Hepatocyte (in vitro differentiated cells): ENCODE measurements at regions not wholly inside any gene's neighbourhood (a gene's known extent, or its start where the extent isn't known, plus 50 kb on each side); places are given as distances from the start of the nearest gene placed in this dataset.

Source experiments
- EZH2 ChIP-seq: fragments of 200-600 bp; sonication (generic); IDR thresholded peaks from 2 replicates; pipeline ENCODE4 v1.6.1; 2016; ENCODE audit warnings: antibody characterized with exemption, mild to moderate bottlenecking, borderline replicate concordance
- TF ChIP-seq, protein P1 (sequence below): fragments of 200-600 bp; sonication (generic); IDR thresholded peaks from 2 replicates; pipeline ENCODE4 v1.5.1; 2016; ENCODE audit warnings: antibody characterized with exemption, mild to moderate bottlenecking; ENCODE audit not compliant: poor library complexity

DNA sequence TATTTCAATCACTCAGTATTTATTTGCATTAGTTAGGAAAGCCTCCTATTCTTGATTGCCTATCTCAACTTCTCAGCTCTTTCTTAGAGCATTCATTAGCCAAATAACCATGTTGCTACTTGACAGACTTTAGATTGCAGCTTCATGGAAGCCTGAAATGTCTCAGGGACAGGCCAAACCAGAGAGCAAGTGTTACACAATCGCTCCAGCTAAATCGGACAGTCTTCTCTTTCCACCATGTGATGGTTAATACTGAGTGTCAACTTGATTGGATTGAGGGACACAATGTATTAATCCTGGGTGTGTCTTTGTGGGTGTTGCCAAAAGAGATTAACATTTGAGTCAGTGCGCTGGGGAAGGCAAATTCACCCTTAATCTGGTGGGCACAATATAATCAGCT, 106.5 kb upstream of the DRD2 start:
- TF ChIP-seq, protein P1, sequence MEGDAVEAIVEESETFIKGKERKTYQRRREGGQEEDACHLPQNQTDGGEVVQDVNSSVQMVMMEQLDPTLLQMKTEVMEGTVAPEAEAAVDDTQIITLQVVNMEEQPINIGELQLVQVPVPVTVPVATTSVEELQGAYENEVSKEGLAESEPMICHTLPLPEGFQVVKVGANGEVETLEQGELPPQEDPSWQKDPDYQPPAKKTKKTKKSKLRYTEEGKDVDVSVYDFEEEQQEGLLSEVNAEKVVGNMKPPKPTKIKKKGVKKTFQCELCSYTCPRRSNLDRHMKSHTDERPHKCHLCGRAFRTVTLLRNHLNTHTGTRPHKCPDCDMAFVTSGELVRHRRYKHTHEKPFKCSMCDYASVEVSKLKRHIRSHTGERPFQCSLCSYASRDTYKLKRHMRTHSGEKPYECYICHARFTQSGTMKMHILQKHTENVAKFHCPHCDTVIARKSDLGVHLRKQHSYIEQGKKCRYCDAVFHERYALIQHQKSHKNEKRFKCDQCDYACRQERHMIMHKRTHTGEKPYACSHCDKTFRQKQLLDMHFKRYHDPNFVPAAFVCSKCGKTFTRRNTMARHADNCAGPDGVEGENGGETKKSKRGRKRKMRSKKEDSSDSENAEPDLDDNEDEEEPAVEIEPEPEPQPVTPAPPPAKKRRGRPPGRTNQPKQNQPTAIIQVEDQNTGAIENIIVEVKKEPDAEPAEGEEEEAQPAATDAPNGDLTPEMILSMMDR = no peak
- no peak for TF ChIP-seq EZH2
